ENCODE measurements at regions not wholly inside any gene's neighbourhood (a gene's known extent, or its start where the extent isn't known, plus 50 kb on each side); places are given as distances from the start of the nearest gene placed in this dataset.

DNA sequence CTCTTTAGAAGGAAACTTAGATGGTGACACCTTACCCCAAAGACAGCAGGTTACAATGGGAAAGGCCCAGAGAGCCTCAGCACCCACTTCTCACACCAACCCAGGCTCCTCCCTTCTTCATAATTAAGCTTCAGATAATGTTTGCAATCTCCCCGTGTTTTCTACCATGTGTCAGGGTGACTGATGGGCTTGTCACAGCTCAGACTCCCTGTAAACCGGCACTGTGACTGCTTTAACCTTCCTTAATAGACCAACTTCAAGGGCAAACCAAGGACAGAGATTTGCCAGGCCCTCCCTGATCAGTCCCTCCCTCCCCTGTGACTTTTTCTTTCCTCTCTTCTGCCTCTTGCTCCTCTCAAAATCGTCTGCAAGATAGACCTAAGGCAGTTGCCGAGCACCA, 760.6 kb upstream of the EEF2KMT start:
- TF ChIP-seq, protein P1, sequence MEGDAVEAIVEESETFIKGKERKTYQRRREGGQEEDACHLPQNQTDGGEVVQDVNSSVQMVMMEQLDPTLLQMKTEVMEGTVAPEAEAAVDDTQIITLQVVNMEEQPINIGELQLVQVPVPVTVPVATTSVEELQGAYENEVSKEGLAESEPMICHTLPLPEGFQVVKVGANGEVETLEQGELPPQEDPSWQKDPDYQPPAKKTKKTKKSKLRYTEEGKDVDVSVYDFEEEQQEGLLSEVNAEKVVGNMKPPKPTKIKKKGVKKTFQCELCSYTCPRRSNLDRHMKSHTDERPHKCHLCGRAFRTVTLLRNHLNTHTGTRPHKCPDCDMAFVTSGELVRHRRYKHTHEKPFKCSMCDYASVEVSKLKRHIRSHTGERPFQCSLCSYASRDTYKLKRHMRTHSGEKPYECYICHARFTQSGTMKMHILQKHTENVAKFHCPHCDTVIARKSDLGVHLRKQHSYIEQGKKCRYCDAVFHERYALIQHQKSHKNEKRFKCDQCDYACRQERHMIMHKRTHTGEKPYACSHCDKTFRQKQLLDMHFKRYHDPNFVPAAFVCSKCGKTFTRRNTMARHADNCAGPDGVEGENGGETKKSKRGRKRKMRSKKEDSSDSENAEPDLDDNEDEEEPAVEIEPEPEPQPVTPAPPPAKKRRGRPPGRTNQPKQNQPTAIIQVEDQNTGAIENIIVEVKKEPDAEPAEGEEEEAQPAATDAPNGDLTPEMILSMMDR (conservative IDR thresholded peaks at IDR 0.05; ENCODE audit: low read length), result no peak
- TF ChIP-seq EZH2phosphoT487 (IDR thresholded peaks at IDR 0.05; ENCODE audit: borderline replicate concordance, low read depth, low read length), result no peak
